ENCODE measurements at regions not wholly inside any gene's neighbourhood (a gene's known extent, or its start where the extent isn't known, plus 50 kb on each side); places are given as distances from the start of the nearest gene placed in this dataset.

- intact Hi-C loops (cut with DNase I) = no loop called here
- no peak for TF ChIP-seq CTCF (IDR thresholded peaks at IDR 0.05; ENCODE audit: borderline replicate concordance, extremely low read depth, insufficient read depth)
- DNase-seq (peak in 4 of 5 donors; percentile 49 to 76 (median 69)), FAIRE-seq (no peak)
- no peak overlapping the region for H3K27ac ChIP-seq (ENCODE audit: low read depth in 2 of 2, low read length in 2 of 2)
- no peaks in the 10 kb centered on the region for H3K4me1 ChIP-seq (ENCODE audit: control insufficient read depth in 2 of 3, insufficient read depth in 2 of 3, low read depth in 1 of 3, low read length in 3 of 3)
- no peak overlapping the region for H3K4me3 ChIP-seq (ENCODE audit: low read length in 3 of 3)
- no peaks in the 10 kb centered on the region for H3K36me3 ChIP-seq (ENCODE audit: control insufficient read depth in 2 of 3, insufficient read depth in 3 of 3, low read length in 3 of 3)
- H3K27me3 ChIP-seq (ENCODE audit: control insufficient read depth, insufficient read depth, low read length) = no peaks in the 10 kb centered on the region
- H3K9me3 ChIP-seq (ENCODE audit: control insufficient read depth in 2 of 3, insufficient read depth in 1 of 3, low read length in 3 of 3) = no peaks in the 10 kb centered on the region
- H3K9ac ChIP-seq (ENCODE audit: low read length in 3 of 3) = no peak overlapping the region
Measured at GRCh38 chr16:7246578-7246977, 86.1 kb upstream of the RBFOX1 start.

- TF ChIP-seq CTCF (IDR thresholded peaks at IDR 0.05; ENCODE audit: borderline replicate concordance, extremely low read depth, insufficient read depth) = no peak
- no peaks in the 10 kb centered on the region for H3K4me1 ChIP-seq (ENCODE audit: control insufficient read depth in 2 of 3, insufficient read depth in 2 of 3, low read depth in 1 of 3, low read length in 3 of 3)
- H3K27me3 ChIP-seq (ENCODE audit: control insufficient read depth, insufficient read depth, low read length) = no peaks in the 10 kb centered on the region
- FAIRE-seq (no peak), DNase-seq (no peak)
- intact Hi-C loops (cut with DNase I) = no loop called here
- no peak overlapping the region for H3K9ac ChIP-seq (ENCODE audit: low read length in 3 of 3)
- no peaks in the 10 kb centered on the region for H3K9me3 ChIP-seq (ENCODE audit: control insufficient read depth in 2 of 3, insufficient read depth in 1 of 3, low read length in 3 of 3)
- H3K27ac ChIP-seq (ENCODE audit: low read depth in 2 of 2, low read length in 2 of 2) = no peak overlapping the region
- H3K36me3 ChIP-seq (ENCODE audit: control insufficient read depth in 2 of 3, insufficient read depth in 3 of 3, low read length in 3 of 3) = no peaks in the 10 kb centered on the region
- no peak overlapping the region for H3K4me3 ChIP-seq (ENCODE audit: low read length in 3 of 3)
Measured at GRCh38 chr16:7239547-7239946, 93.1 kb upstream of the RBFOX1 start.

- FAIRE-seq (no peak), DNase-seq (no peak)
- Histone ChIP-seq H3K4me3 (ENCODE audit: low read length in 3 of 3) (no peak overlapping the region), H3K36me3 (ENCODE audit: control insufficient read depth in 2 of 3, insufficient read depth in 3 of 3, low read length in 3 of 3) (no peaks in the 10 kb centered on the region), H3K9me3 (ENCODE audit: control insufficient read depth in 2 of 3, insufficient read depth in 1 of 3, low read length in 3 of 3) (no peaks in the 10 kb centered on the region), H3K27ac (ENCODE audit: low read depth in 2 of 2, low read length in 2 of 2) (no peak overlapping the region), H3K27me3 (ENCODE audit: control insufficient read depth, insufficient read depth, low read length) (no peaks in the 10 kb centered on the region), H3K4me1 (ENCODE audit: control insufficient read depth in 2 of 3, insufficient read depth in 2 of 3, low read depth in 1 of 3, low read length in 3 of 3) (no peaks in the 10 kb centered on the region), H3K9ac (ENCODE audit: low read length in 3 of 3) (no peak overlapping the region)
- intact Hi-C loops (cut with DNase I) = no loop called here
- no peak for TF ChIP-seq CTCF (IDR thresholded peaks at IDR 0.05; ENCODE audit: borderline replicate concordance, extremely low read depth, insufficient read depth)
Measured at GRCh38 chr16:7236824-7237410, 95.7 kb upstream of the RBFOX1 start.

- H3K27ac ChIP-seq (ENCODE audit: low read depth in 2 of 2, low read length in 2 of 2) = no peak overlapping the region
- H3K27me3 ChIP-seq (ENCODE audit: control insufficient read depth, insufficient read depth, low read length) = no peaks in the 10 kb centered on the region
- FAIRE-seq (no peak), DNase-seq (no peak)
- intact Hi-C loops (cut with DNase I) = no loop called here
- H3K36me3 ChIP-seq (ENCODE audit: control insufficient read depth in 2 of 3, insufficient read depth in 3 of 3, low read length in 3 of 3) = no peaks in the 10 kb centered on the region
- no peaks in the 10 kb centered on the region for H3K9me3 ChIP-seq (ENCODE audit: control insufficient read depth in 2 of 3, insufficient read depth in 1 of 3, low read length in 3 of 3)
- no peaks in the 10 kb centered on the region for H3K4me1 ChIP-seq (ENCODE audit: control insufficient read depth in 2 of 3, insufficient read depth in 2 of 3, low read depth in 1 of 3, low read length in 3 of 3)
- H3K4me3 ChIP-seq (ENCODE audit: low read length in 3 of 3) = no peak overlapping the region
- TF ChIP-seq CTCF (IDR thresholded peaks at IDR 0.05; ENCODE audit: borderline replicate concordance, extremely low read depth, insufficient read depth) = no peak
- no peak overlapping the region for H3K9ac ChIP-seq (ENCODE audit: low read length in 3 of 3)
Measured at GRCh38 chr16:7233975-7234374, 98.7 kb upstream of the RBFOX1 start.
